HFF-Myc (cell line): ENCODE measurements at regions not wholly inside any gene's neighbourhood (a gene's known extent, or its start where the extent isn't known, plus 50 kb on each side); places are given as distances from the start of the nearest gene placed in this dataset.
"Not testable (repeated sequence)": the region's sequence is repeated elsewhere in the genome, so short reads cannot be mapped to it uniquely, and the experiment has no call there.

Experiments used
- DNase-seq: peaks from one replicate; pipeline ENCODE4 v3.0.0-alpha.2; 2011; ENCODE audit warnings: low read depth; ENCODE audit errors: extremely low read depth
- H3K4me3 ChIP-seq: replicated peaks from 2 replicates; pipeline ENCODE4 v1.5.1; 2011; ENCODE audit warnings: low read depth, mild to moderate bottlenecking, control low read depth, low read length
- TF ChIP-seq, protein P1 (sequence below): IDR thresholded peaks from 2 replicates; pipeline ENCODE4 v1.5.1; 2012; ENCODE audit warnings: mild to moderate bottlenecking, low read depth, low read length, control low read depth; ENCODE audit errors: missing control alignments

DNA sequence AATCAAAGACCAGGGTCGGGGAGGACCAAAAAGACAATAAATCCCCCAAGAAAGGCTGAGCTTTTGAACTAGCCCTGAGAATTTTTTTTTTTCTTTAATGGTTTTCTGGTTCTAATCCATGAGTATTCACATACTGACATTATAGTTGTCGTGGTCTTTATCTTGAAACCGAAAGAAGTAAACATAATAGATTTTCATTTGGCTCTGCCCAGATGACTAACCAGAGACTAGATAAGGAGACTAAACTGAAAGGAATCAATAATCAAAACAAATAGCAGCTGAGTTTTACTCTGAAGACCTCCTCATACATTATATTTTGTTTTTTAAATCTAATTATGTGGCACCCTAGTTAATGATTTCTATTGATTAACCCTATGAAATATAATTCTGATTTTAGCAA is 381.4 kb downstream of the CNTN3 start:
- no peak overlapping the region for H3K4me3 ChIP-seq
- DNase-seq, result no peak
- TF ChIP-seq, protein P1, sequence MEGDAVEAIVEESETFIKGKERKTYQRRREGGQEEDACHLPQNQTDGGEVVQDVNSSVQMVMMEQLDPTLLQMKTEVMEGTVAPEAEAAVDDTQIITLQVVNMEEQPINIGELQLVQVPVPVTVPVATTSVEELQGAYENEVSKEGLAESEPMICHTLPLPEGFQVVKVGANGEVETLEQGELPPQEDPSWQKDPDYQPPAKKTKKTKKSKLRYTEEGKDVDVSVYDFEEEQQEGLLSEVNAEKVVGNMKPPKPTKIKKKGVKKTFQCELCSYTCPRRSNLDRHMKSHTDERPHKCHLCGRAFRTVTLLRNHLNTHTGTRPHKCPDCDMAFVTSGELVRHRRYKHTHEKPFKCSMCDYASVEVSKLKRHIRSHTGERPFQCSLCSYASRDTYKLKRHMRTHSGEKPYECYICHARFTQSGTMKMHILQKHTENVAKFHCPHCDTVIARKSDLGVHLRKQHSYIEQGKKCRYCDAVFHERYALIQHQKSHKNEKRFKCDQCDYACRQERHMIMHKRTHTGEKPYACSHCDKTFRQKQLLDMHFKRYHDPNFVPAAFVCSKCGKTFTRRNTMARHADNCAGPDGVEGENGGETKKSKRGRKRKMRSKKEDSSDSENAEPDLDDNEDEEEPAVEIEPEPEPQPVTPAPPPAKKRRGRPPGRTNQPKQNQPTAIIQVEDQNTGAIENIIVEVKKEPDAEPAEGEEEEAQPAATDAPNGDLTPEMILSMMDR, result no peak

DNA sequence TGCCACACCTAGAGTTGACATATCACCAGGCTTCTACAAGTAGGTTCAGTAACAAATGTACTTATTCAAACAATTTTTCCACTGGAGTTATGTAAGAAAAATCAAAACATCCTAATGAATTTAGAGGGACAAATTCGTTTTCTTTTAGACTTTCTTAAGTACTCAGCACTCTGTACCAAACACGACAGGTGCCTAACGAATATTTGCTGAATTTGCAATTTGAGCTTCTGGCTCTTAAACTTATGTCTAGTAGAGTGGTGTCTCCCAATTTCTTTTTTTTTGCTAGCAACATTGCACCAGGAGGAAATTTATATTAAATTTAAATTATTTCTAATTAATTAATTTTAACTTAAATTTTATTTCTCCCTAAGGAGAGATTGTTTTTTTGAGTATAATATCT is 397.0 kb downstream of the CNTN3 start:
- no peak overlapping the region for H3K4me3 ChIP-seq
- no peak for DNase-seq
- TF ChIP-seq, protein P1, result no peak

DNA sequence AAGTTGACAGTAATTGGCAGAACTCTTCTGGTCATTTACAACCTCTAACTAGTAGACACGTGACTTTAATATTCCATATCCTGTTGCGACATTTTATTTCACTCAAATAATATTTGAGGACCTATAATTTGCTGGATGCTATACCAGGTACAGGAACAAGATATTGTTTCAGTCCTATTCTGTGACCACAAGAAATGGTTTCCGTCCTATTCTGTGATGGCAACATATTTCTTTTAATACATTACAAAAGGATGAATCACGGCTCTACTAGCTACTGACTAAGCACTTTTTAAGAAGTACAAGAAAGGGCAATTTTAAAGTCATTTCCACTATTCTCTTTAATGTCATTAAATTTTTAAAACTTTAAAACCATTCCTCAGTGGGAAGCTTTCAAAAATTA is 400.2 kb downstream of the CNTN3 start:
- TF ChIP-seq, protein P1, result no peak
- H3K4me3 ChIP-seq, result no peak overlapping the region
- DNase-seq, result no peak

- no peak overlapping the region for H3K4me3 ChIP-seq
- no peak for DNase-seq
- TF ChIP-seq, protein P1, result no peak
Measured at GRCh38 chr3:74210739-74211138, 403.7 kb downstream of the CNTN3 start.

- no peak for DNase-seq
Measured at GRCh38 chr3:74200952-74201351, 413.5 kb downstream of the CNTN3 start.

DNA sequence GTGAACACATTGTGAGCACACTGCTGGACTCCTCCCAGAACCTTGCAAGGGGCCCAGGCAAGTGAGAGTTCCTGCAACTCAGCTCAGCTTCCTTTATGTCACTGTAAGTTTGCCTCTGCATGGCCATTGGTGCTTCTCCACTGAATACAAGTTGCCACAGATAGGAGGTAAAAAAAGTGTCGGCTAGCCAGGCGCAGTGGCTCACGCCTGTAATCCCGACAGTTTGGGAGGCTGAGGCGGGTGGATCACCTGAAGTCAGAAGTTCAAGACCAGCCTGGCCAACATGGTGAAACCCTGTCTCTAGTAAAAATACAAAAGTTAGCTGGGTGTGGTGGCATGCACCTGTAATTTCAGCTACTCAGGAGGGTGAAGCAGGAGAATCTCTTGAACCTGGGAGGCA is 435.8 kb downstream of the CNTN3 start:
- DNase-seq, H3K4me3 ChIP-seq: not testable (repeated sequence)

More at GRCh38 chr3:74200952-74201351, 413.5 kb downstream of the CNTN3 start:
- TF ChIP-seq, protein P1, result no peak
- H3K4me3 ChIP-seq, result no peak overlapping the region

GRCh38 chr3:74173090-74173489 is 441.4 kb downstream of the CNTN3 start:
- H3K4me3 ChIP-seq, result no peak overlapping the region
- no peak for DNase-seq
- TF ChIP-seq, protein P1, result no peak
